Epithelial cell of proximal tubule (primary cell): ENCODE measurements at regions not wholly inside any gene's neighbourhood (a gene's known extent, or its start where the extent isn't known, plus 50 kb on each side); places are given as distances from the start of the nearest gene placed in this dataset.
"Not testable (repeated sequence)": the region's sequence is repeated elsewhere in the genome, so short reads cannot be mapped to it uniquely, and the experiment has no call there.

Experiments used
- DNase-seq: peaks from one replicate; pipeline ENCODE4 v3.0.0-alpha.2; 2011; ENCODE audit warnings: low read depth
- H3K4me3 ChIP-seq: 2 replicates; pipeline ENCODE4 v1.5.1; 2011; ENCODE audit warnings: low read depth, mild to moderate bottlenecking, low read length
- TF ChIP-seq, protein P1 (sequence below): conservative IDR thresholded peaks from 2 replicates; pipeline ENCODE4 v1.5.1; 2012; ENCODE audit warnings: low read depth, mild to moderate bottlenecking, low read length

- DNase-seq: peak; percentile 53
- H3K4me3 ChIP-seq: no peak overlapping the region
- TF ChIP-seq, protein P1, sequence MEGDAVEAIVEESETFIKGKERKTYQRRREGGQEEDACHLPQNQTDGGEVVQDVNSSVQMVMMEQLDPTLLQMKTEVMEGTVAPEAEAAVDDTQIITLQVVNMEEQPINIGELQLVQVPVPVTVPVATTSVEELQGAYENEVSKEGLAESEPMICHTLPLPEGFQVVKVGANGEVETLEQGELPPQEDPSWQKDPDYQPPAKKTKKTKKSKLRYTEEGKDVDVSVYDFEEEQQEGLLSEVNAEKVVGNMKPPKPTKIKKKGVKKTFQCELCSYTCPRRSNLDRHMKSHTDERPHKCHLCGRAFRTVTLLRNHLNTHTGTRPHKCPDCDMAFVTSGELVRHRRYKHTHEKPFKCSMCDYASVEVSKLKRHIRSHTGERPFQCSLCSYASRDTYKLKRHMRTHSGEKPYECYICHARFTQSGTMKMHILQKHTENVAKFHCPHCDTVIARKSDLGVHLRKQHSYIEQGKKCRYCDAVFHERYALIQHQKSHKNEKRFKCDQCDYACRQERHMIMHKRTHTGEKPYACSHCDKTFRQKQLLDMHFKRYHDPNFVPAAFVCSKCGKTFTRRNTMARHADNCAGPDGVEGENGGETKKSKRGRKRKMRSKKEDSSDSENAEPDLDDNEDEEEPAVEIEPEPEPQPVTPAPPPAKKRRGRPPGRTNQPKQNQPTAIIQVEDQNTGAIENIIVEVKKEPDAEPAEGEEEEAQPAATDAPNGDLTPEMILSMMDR: no peak
Observed at GRCh38 chr1:191498318-191498717, 659.9 kb upstream of the RGS18 start.

DNA sequence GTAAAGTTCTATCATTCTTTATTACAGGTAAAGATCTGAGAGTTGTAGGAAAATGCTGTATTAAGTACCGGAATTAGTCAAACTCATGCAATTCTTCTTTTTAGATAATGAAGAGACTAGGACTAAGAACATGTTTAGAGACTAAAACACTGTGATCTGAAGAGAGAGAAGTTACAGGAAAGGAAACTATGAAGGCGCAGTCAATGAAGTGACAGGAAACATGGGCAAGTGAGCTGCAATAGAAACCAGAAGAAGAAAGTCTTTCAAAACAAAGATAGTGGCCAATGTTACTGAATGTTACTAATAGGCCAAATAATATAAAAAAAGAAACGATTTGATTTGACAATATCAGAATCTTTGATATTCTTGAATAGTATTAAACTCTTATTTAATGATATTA lies 659.4 kb upstream of the RGS18 start:
- no peak overlapping the region for H3K4me3 ChIP-seq
- TF ChIP-seq, protein P1: no peak
- DNase-seq: no peak

DNA sequence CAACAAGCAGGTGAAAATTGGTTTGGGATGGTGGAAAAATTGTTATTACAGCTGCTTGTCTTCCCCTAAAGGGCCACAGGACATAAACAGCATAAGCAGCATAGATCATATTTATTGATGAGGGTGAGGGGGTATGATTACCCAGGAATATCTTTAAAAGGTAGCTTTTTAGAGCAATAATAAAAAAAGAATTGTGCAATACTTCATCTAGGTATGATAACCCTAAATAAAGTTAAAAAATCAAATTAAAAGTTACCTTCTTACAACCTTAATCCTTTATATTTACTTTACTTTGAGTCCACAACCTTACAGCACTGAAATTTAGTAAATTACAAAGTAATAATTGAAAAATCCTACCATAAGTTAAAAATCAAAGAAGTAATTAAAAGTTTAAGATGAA lies 653.3 kb upstream of the RGS18 start:
- H3K4me3 ChIP-seq: no peak overlapping the region
- DNase-seq: no peak
- TF ChIP-seq, protein P1: no peak

DNA sequence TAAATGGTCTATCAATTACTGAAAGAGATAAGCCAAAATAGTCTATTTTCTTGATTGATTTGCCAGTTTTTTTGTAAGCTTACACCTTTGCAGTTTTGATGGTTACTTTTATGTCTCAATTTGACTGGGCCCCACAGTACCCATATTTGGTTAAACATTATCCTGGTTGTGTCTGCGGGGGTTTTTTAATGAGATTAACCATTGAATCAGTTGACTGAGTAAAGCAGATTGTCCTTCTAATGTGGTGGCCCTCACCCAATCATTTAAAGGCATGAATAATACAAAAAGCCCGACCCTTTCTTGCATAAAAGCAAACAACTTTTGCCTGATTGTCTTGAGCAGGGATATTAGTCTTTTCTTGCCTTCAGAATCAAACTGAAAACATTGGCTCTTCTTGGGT lies 650.0 kb upstream of the RGS18 start:
- no peak overlapping the region for H3K4me3 ChIP-seq
- TF ChIP-seq, protein P1: no peak
- no peak for DNase-seq

DNA sequence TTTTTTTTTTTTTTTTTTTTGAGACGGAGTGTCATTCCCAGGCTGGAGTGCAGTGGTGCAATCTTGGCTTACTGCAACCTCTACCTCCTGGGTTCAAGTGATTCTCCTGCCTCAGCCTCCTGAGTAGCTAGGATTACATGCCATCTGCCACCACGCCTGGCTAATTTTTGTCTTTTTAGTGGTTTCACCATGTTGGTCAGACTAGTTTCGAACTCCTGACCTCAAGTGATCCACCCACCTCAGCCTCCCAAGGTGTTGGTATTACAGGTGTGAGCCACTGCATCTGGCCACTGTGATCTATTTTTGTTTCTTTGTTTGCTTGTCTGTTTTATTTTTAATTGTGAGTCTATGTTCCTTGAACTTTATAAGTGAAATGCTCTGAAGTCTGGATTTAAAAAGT lies 646.8 kb upstream of the RGS18 start:
- not testable (repeated sequence) for DNase-seq, H3K4me3 ChIP-seq

GRCh38 chr1:191517826-191518225 lies 640.4 kb upstream of the RGS18 start:
- no peak overlapping the region for H3K4me3 ChIP-seq
- no peak for DNase-seq
- TF ChIP-seq, protein P1: no peak

DNA sequence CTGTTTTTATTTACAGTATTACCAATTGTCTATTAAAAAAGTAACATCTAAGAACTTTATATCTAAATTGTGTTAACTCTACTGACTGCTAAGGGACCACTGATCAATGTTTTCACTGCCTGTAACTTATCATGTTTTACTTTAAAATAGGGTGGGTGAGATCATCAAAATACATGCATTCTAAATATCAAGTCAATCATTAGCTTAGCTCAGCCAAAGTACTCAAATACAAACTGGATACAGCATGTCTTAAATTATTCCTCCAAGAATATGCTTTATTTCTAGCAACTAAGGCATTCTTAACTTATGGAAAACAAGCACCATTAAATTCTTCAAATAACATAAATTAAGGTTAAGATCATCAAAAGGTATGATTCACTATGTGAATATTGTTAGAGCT lies 638.7 kb upstream of the RGS18 start:
- H3K4me3 ChIP-seq: no peak overlapping the region
- no peak for DNase-seq
- TF ChIP-seq, protein P1: no peak

- TF ChIP-seq, protein P1: no peak
- no peak overlapping the region for H3K4me3 ChIP-seq
- no peak for DNase-seq
Observed at GRCh38 chr1:191520345-191520744, 637.9 kb upstream of the RGS18 start.

DNA sequence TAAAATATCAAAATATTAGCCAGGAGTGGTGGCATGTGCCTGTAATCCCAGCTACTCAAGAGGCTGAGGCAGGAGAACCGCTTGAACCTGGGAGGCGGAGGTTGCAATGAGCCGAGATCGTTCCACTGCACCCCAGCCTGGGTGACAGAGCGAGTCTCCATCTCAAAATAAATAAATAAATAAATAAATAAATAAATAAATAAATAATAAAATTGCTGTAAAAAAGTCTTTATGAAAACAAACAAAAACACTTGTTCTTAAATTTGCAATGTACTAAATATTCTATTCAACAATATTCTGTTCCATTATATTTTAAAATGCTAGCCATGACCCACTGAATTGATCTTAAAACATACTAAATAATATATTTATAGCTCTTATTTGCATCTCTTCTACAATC lies 632.3 kb upstream of the RGS18 start:
- H3K4me3 ChIP-seq, DNase-seq: not testable (repeated sequence)
